Prostate gland (tissue), 2 donors: ENCODE measurements at regions not wholly inside any gene's neighbourhood (a gene's known extent, or its start where the extent isn't known, plus 50 kb on each side); places are given as distances from the start of the nearest gene placed in this dataset.

Source experiments
- CTCF ChIP-seq, 4 experiments: fragments of 200-600 bp in 2 of 4; fragments of 450-650 bp in 2 of 4; sonication (generic) in 2 of 4; IDR thresholded peaks; 1 replicate in 3 of 4; 2 replicates in 1 of 4; pipeline ENCODE4 v1.5.1; 2016 to 2019; ENCODE audit warnings: antibody characterized with exemption in 4 of 4, mild to moderate bottlenecking in 2 of 4, moderate library complexity in 2 of 4
- POLR2AphosphoS5 ChIP-seq: sonication (generic); formaldehyde crosslinking; IDR thresholded peaks from one replicate; pipeline ENCODE4 v1.6.1; 2017; ENCODE audit warnings: antibody characterized with exemption

GRCh38 chr13:56019606-56020005 lies 1121.1 kb upstream of the PRR20A start:
- TF ChIP-seq POLR2AphosphoS5 (no peak), CTCF (IDR thresholded peaks at IDR 0.05) (no peak)
